Calu3 (cell line): ENCODE measurements at regions not wholly inside any gene's neighbourhood (a gene's known extent, or its start where the extent isn't known, plus 50 kb on each side); places are given as distances from the start of the nearest gene placed in this dataset.

Experiments
- BruUV-seq: library from RNA; stranded (reverse); fragments of 400-500 nt; replicated peaks from 2 replicates; lab custom pipeline; 2021; lab: Mats Ljungman, UMichigan
- CTCF ChIA-PET: fragments of 300-600 bp; sonication (Branson Sonifier 250); formaldehyde crosslinking; loops from one replicate; lab custom pipeline; 2022; ENCODE audit warnings: antibody characterized with exemption; lab: Charles Lee
- DNase-seq: peaks from one replicate; pipeline ENCODE4 v3.0.0; 2022
- H3K27ac Mint-ChIP-seq: one replicate; pipeline ENCODE4 v1.8.0; 2022; ENCODE audit warnings: mixed read lengths; ENCODE audit not compliant: unreplicated experiment
- H3K27me3 Mint-ChIP-seq: one replicate; pipeline ENCODE4 v1.8.0; 2022; ENCODE audit warnings: mixed read lengths; ENCODE audit not compliant: unreplicated experiment
- H3K36me3 Mint-ChIP-seq: one replicate; pipeline ENCODE4 v1.8.0; 2022; ENCODE audit warnings: mild to moderate bottlenecking, moderate library complexity, mixed read lengths; ENCODE audit not compliant: insufficient read depth, unreplicated experiment
- H3K4me1 Mint-ChIP-seq: one replicate; pipeline ENCODE4 v1.8.0; 2022; ENCODE audit warnings: mild to moderate bottlenecking, low read depth, mixed read lengths; ENCODE audit not compliant: unreplicated experiment
- H3K4me3 Mint-ChIP-seq: one replicate; pipeline ENCODE4 v1.8.0; 2022; ENCODE audit warnings: mild to moderate bottlenecking, low read depth, moderate library complexity, mixed read lengths; ENCODE audit not compliant: unreplicated experiment
- H3K9me3 Mint-ChIP-seq: one replicate; pipeline ENCODE4 v1.8.0; 2022; ENCODE audit warnings: low read depth, mixed read lengths; ENCODE audit not compliant: unreplicated experiment
- CTCF ChIP-seq: fragments of 200-600 bp; IDR thresholded peaks from one replicate; pipeline ENCODE4 v1.8.0; 2022; ENCODE audit warnings: antibody characterized with exemption; ENCODE audit not compliant: unreplicated experiment
- intact Hi-C: fragments of 100-400 bp; cut with micrococcal nuclease; formaldehyde crosslinking; loops from one replicate; pipeline ENCODE4 v1.10.0; 2022; ENCODE audit not compliant: unreplicated experiment

DNA sequence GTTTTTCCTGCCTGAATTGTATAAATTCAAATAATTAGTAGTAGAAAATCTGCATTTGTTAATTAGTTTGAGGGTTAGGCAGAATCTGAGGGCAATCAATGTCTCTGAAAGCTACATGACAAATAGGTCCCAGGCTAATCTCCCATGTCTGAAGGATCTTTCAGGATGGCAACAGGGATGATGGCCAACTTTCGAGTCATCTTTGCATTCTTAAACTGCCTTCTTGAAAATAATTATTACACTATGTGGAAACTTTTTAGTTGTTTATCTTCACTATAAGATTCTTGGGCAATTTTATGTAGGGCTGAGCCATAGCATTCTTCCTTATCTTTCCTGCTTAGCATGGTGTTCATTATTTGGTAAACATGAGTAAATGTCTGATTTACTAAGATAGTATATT lies 490.3 kb upstream of the EPHA5 start:
- Mint-ChIP-seq H3K4me3 (no peak overlapping the region), H3K27ac (no peak overlapping the region), H3K27me3 (no peaks in the 10 kb centered on the region), H3K4me1 (no peaks in the 10 kb centered on the region), H3K9me3 (peaks cover 17% of the 10 kb centered on the region), H3K36me3 (no peaks in the 10 kb centered on the region)
- CTCF ChIA-PET, result no interaction called here
- BruUV-seq, result no TSS peak
- no peak for DNase-seq
- TF ChIP-seq CTCF, result no peak
- intact Hi-C loops, result no loop called here

- Mint-ChIP-seq H3K4me3 (no peak overlapping the region), H3K27ac (no peak overlapping the region), H3K9me3 (peaks cover 8% of the 10 kb centered on the region), H3K4me1 (no peaks in the 10 kb centered on the region), H3K36me3 (no peaks in the 10 kb centered on the region), H3K27me3 (no peaks in the 10 kb centered on the region)
- BruUV-seq, result no TSS peak
- DNase-seq, result no peak
- intact Hi-C loops, result no loop called here
- TF ChIP-seq CTCF, result no peak
- CTCF ChIA-PET, result no interaction called here
These were observed 487.3 kb upstream of the EPHA5 start for GRCh38 chr4:66157594-66157993.

DNA sequence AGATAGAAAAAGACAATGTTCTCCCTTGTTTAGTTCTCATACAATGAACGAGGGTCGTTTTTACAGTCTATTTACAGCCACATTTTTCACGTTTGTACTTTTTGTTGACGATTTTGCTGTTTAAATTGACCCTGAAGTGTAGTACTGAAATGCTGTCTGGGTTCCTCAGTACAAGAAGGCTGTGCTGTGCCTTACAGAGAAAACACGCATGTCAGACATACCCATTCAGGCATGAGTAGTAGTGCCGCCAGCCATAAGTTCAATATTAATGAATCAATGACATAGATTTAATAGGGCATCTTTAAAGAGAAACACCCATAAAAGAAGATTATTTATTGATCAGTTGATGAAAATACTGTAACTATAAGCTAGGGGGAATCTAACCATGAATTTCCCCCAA lies 459.8 kb upstream of the EPHA5 start:
- Mint-ChIP-seq H3K36me3 (no peaks in the 10 kb centered on the region), H3K27me3 (no peaks in the 10 kb centered on the region), H3K27ac (no peak overlapping the region), H3K9me3 (no peaks in the 10 kb centered on the region), H3K4me3 (no peak overlapping the region), H3K4me1 (no peaks in the 10 kb centered on the region)
- CTCF ChIA-PET, result no interaction called here
- TF ChIP-seq CTCF, result no peak
- BruUV-seq, result no TSS peak
- intact Hi-C loops, result no loop called here
- no peak for DNase-seq

- CTCF ChIA-PET, result no interaction called here
- no TSS peak for BruUV-seq
- no peak for DNase-seq
- Mint-ChIP-seq H3K4me1 (no peaks in the 10 kb centered on the region), H3K36me3 (no peaks in the 10 kb centered on the region), H3K27me3 (no peaks in the 10 kb centered on the region), H3K4me3 (no peak overlapping the region), H3K9me3 (no peaks in the 10 kb centered on the region), H3K27ac (no peak overlapping the region)
- no peak for TF ChIP-seq CTCF
- intact Hi-C loops, result no loop called here
These were observed 453.6 kb upstream of the EPHA5 start for GRCh38 chr4:66123831-66124413.
